ENCODE measurements at regions not wholly inside any gene's neighbourhood (a gene's known extent, or its start where the extent isn't known, plus 50 kb on each side); places are given as distances from the start of the nearest gene placed in this dataset.

DNA sequence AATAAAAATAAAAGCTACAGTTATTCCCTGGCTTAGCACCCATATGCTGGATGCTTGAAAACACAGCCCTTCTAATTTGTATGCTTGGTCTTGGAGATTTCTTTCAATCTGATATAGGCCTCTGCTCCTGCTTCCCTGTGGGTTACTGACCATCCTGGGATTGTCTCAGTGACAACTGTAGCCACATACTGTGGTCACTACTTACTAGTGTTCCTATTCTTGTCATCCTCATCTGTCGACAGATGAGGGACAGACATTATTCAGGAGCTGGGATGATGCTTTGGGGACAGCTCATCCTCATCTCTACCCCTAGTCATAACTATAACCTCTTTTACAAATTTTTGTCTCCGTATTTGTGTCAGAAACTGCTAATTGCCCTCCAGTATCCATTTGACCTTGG lies 388.9 kb upstream of the MAP3K7 start:
- no peaks in the 10 kb centered on the region for H3K9me3 ChIP-seq
- 76 to 81% methylated on average over 2 of the region's 2 CpGs for WGBS, 2 donors
- no peak for DNase-seq
- TF ChIP-seq POLR2A (IDR thresholded peaks at IDR 0.05) (no peak), POLR2AphosphoS5 (IDR thresholded peaks at IDR 0.05) (no peak), EP300 (IDR thresholded peaks at IDR 0.05) (no peak)
- TF ChIP-seq, protein P1, sequence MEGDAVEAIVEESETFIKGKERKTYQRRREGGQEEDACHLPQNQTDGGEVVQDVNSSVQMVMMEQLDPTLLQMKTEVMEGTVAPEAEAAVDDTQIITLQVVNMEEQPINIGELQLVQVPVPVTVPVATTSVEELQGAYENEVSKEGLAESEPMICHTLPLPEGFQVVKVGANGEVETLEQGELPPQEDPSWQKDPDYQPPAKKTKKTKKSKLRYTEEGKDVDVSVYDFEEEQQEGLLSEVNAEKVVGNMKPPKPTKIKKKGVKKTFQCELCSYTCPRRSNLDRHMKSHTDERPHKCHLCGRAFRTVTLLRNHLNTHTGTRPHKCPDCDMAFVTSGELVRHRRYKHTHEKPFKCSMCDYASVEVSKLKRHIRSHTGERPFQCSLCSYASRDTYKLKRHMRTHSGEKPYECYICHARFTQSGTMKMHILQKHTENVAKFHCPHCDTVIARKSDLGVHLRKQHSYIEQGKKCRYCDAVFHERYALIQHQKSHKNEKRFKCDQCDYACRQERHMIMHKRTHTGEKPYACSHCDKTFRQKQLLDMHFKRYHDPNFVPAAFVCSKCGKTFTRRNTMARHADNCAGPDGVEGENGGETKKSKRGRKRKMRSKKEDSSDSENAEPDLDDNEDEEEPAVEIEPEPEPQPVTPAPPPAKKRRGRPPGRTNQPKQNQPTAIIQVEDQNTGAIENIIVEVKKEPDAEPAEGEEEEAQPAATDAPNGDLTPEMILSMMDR (IDR thresholded peaks at IDR 0.05): no peak
- no peak overlapping the region for H3K4me3 ChIP-seq
- no peaks in the 10 kb centered on the region for H3K4me1 ChIP-seq
- no peak for ATAC-seq (ENCODE audit: low FRiP score in 2 of 2)
- H3K27ac ChIP-seq: no peak overlapping the region
- no peaks in the 10 kb centered on the region for H3K27me3 ChIP-seq
- no peaks in the 10 kb centered on the region for H3K36me3 ChIP-seq

DNA sequence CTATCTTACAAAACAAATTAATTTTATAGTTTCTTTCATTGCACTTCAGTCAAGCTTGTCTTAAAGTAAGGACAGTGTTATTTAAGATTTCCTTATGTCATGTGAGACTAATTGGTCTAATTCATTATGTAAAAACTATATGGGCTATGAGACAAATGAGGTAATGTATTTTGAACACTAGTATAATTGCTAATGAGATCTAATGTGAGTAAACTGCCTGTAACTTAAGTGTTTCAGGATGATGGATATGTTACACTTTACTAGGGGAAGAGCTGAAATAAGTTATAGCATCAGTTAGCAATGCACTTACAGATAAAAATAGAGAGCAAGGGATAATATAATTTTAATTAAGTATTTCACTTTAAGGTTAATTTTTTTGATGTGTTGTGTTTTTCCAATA lies 386.3 kb upstream of the MAP3K7 start:
- DNase-seq (no peak), ATAC-seq (ENCODE audit: low FRiP score in 2 of 2) (no peak)
- no peaks in the 10 kb centered on the region for H3K9me3 ChIP-seq
- no peak overlapping the region for H3K4me3 ChIP-seq
- no peak for TF ChIP-seq POLR2A (IDR thresholded peaks at IDR 0.05)
- no peaks in the 10 kb centered on the region for H3K4me1 ChIP-seq
- H3K27ac ChIP-seq: no peak overlapping the region
- H3K36me3 ChIP-seq: no peaks in the 10 kb centered on the region
- H3K27me3 ChIP-seq: no peaks in the 10 kb centered on the region

DNA sequence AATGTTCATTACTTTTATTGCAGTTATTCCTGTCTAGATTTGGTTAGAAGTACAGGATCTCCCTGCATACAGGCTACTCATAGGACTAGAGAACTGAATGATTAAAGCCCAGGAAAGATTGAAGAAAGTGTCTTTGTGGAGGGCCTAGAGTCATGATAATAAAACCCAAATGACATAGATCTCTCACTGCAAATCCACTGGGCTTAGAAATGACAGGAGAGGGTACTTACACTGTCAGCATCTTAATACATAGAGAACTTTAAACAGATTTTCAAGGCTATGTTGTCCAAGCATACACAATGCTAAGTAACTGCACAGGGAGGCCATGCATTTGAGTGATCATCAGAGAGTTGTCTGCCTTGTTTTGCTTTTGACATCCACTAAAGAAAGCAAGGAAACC lies 383.8 kb upstream of the MAP3K7 start:
- DNase-seq (no peak), ATAC-seq (ENCODE audit: low FRiP score in 2 of 2) (no peak)
- Histone ChIP-seq H3K4me1 (no peaks in the 10 kb centered on the region), H3K9me3 (no peaks in the 10 kb centered on the region), H3K27me3 (no peaks in the 10 kb centered on the region), H3K36me3 (no peaks in the 10 kb centered on the region), H3K4me3 (no peak overlapping the region), H3K27ac (no peak overlapping the region)
- TF ChIP-seq EP300 (IDR thresholded peaks at IDR 0.05) (no peak), POLR2AphosphoS5 (IDR thresholded peaks at IDR 0.05) (no peak)

DNA sequence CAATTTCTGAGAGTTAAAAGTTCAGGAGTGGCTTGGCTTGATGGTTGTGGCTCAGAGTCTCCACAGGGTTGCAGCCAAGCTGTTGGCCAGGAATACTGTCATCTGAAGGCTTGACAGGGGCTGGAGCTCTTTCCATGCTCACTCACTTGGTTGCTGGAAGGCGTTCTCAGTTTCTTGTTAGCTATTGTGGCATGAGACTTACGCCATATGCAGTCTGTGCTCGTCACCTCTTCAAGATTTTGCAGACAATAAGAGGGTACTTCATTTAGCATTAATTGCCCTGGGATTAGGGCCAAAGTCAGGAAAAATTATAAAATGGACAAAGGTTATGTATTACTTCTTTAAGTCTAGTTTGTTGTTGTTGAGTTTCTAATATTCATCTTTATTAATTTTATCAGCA lies 380.6 kb upstream of the MAP3K7 start:
- no peaks in the 10 kb centered on the region for H3K4me1 ChIP-seq
- no peak for DNase-seq
- H3K9me3 ChIP-seq: no peaks in the 10 kb centered on the region
- TF ChIP-seq POLR2AphosphoS5 (IDR thresholded peaks at IDR 0.05): no peak
- TF ChIP-seq, protein P1 (IDR thresholded peaks at IDR 0.05): no peak
- TF ChIP-seq EP300 (IDR thresholded peaks at IDR 0.05): no peak
- TF ChIP-seq POLR2A (IDR thresholded peaks at IDR 0.05): no peak
- no peak overlapping the region for H3K27ac ChIP-seq
- H3K27me3 ChIP-seq: no peaks in the 10 kb centered on the region
- H3K4me3 ChIP-seq: no peak overlapping the region
- WGBS, 2 donors: 50 to 72% methylated on average over 3 of the region's 3 CpGs
- no peaks in the 10 kb centered on the region for H3K36me3 ChIP-seq
- ATAC-seq (ENCODE audit: low FRiP score in 2 of 2): no peak

DNA sequence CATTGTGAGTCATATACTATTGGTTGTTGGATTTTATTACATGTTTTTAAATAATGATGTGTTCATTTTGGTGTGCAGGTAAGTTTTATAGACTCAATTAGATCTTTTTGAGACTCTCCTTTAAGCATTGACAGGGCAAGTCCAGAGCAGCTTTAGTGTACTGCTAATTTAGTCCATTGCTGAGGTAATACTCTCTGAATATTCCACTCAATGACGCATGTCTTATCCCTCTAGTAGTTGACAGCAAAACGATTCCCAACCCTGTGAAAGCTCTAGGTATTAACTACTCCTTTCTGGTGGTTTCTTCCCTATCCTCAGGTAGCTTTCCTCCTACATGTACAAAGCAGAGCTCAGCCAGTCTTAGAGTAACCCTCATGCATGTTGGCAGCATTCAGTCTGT lies 373.5 kb upstream of the MAP3K7 start:
- no peak overlapping the region for H3K4me3 ChIP-seq
- WGBS, 2 donors: 86 to 89% methylated on average over 2 of the region's 2 CpGs
- DNase-seq (no peak), ATAC-seq (ENCODE audit: low FRiP score in 2 of 2) (no peak)
- H3K27ac ChIP-seq: no peak overlapping the region
- H3K36me3 ChIP-seq: no peaks in the 10 kb centered on the region
- H3K9me3 ChIP-seq: no peaks in the 10 kb centered on the region
- no peaks in the 10 kb centered on the region for H3K4me1 ChIP-seq
- TF ChIP-seq, protein P1 (IDR thresholded peaks at IDR 0.05): no peak
- TF ChIP-seq EP300 (IDR thresholded peaks at IDR 0.05): no peak
- no peaks in the 10 kb centered on the region for H3K27me3 ChIP-seq

DNA sequence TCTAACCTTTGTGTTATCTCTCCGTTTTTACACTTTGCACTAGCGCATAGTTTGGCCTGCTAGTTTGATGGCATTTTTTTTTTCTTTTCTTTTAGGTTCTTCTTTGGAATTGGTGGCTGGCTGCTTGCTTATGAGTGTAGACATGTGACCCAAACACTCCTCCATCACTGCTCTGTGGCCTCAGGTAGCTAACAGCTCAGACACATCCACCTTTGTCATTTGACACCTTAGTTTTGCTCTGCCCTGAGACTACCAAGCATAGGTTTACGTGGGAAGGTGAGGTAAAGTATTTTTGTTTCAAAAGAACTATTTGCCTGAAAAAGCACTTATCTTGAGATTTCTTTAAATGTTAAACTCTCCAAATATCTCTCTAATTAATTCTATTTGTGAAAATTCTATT lies 368.4 kb upstream of the MAP3K7 start:
- WGBS, 2 donors: 48 to 89% methylated on average over 3 of the region's 3 CpGs
- H3K9me3 ChIP-seq: no peaks in the 10 kb centered on the region
- no peak overlapping the region for H3K27ac ChIP-seq
- H3K27me3 ChIP-seq: no peaks in the 10 kb centered on the region
- no peaks in the 10 kb centered on the region for H3K4me1 ChIP-seq
- no peak for DNase-seq
- TF ChIP-seq EP300 (IDR thresholded peaks at IDR 0.05): no peak
- no peak for TF ChIP-seq POLR2AphosphoS5 (IDR thresholded peaks at IDR 0.05)
- no peak for TF ChIP-seq POLR2A (IDR thresholded peaks at IDR 0.05)
- TF ChIP-seq, protein P1 (IDR thresholded peaks at IDR 0.05): no peak
- no peak for ATAC-seq (ENCODE audit: low FRiP score in 2 of 2)
- H3K36me3 ChIP-seq: no peaks in the 10 kb centered on the region
- H3K4me3 ChIP-seq: no peak overlapping the region

All from upper lobe of left lung (tissue), 6 donors.